NCI-H2107 (cell line): ENCODE measurements at regions not wholly inside any gene's neighbourhood (a gene's known extent, or its start where the extent isn't known, plus 50 kb on each side); places are given as distances from the start of the nearest gene placed in this dataset.

Experiments used
- DNase-seq: peaks from one replicate; lab custom pipeline; 2025; lab: John Stamatoyannopoulos, UW

DNA sequence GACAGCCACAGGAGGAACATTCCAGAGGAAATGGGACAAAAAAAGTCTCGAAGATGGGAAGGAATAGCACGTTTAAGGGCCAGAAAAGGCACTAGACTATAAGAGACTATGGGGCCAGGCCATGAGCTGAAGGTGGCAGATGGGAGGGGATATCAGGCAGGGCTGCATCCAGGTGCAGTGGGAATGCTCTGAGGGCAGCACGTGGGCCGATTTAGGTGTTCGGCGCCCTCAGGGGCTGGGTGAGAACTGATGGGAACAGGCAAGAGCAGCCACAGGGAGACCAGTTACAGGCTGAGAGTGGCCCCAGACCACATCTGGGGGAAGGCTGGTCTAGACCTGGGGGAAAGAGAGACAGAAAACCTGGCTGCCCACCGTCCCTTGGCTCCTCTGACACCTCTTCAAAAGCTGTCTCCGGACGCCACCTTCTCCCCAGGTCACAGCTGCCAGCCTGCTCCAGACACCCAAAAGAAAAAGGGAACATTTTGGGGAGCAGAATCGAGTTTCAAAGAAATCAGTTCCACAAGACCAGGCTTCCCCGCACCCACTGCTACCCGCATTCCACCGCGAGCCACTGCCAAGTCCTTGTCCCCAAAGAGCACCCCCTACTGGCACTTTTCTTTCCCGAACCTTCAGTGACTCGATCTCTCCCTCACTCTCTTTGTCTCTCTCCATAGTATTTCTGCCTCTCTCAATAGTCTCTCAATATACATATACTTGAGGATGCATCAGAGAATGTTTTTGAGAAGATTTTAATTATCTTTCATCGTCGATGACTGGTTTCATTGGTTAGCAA, 190.1 kb upstream of the AGAP1 start:
- no peak for DNase-seq

DNA sequence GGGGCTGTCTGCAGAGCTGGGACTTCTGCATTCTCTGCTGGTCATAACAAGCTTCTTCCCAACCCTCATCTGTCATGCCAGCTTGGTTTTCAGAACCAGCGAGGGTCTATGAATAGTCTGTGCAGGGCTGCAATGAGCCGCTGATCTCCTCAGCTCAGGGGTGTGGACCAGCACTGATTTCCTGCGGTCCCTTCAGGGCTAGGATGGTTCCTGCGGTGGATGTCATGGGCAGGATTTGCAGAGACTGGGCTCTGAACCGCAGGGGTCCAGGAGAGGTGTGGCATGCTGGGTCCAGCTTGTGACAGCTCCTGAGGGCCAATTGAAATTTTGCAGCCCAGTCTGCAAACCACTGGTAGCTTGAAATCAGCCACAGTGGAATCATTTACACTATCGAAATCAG, 188.2 kb upstream of the AGAP1 start:
- no peak for DNase-seq

DNA sequence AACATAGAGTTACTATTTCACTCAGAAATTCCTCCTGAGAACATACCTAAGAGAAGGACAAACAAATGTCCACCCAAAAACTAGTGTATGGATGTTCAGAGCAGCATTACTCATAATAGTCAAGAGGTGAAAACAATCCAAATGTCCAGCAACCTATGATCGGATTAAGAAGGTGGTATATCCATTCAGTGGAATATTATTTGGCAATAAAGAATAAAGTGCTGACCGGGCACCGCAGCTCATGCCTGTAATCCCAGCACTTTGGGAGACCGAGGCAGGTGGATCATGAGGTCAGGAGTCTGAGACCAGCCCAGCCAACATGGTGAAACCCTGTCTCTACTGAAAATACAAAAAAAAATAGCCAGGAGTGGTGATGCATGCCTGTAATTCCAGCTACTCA, 182.8 kb upstream of the AGAP1 start:
- DNase-seq: no peak

DNA sequence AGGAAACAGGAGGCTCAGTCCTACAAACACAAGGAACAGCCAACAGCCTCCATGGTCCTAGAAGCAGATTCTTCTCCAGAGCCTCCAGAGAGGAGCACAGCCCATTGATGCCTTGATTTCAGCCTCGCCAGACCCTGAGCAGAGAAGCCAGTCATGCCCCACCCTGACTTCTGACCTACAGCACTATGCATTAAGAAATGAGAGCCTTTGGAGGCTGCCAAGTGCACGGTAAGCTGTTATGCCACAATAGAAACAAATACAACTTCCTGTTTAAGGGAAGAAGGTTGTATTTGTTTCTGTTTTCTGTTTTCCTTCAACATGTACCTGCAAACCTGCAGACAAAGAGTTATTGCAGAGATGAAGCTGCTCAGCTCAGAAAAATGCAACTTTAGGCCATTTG, 181.3 kb upstream of the AGAP1 start:
- DNase-seq: no peak

DNA sequence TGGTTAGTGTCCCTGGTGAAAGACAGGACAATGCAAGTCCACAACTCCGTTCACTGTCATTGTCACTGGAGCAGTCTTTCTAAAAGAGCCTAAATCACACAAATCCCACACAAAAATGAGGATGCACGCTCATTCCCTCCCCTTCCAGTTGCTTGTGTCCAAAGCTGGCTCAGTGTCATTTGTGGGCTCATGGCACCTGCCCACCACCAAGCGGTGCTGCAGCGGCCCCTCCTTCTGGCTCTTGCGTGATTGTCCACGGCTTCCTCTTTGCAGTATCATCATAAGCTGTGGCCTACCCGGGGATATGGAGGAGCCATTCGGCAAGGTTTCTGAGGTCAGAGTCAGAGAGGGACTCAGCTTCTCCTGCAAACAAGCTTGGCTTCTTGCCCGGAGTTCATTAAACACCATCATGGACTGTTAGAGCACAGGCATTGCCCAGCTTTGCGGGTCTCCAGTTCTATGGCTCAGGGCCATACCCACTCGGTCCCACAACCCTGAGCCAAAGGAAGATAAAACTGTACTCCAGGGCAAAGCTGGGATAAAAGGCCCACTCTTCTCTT, 179.4 kb upstream of the AGAP1 start:
- DNase-seq: no peak

DNA sequence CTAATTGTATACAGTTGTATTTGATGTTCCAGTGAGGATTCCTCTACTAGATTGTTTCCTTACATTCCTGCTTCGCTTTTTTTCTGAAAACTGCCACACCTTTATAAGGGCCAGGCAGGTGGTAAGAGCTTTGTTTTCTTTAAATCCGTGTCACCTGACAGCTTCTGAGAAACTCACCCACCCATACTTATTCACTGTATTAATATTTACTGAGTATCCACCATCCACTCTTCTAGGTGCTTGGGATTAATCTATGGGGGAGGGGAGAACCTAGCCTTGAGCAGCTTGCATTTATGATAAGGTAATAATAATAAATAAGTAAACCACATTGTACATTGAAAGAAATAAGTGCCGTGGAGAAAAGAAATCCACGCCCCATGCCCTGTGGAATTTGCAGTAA, 174.7 kb upstream of the AGAP1 start:
- DNase-seq: no peak

DNA sequence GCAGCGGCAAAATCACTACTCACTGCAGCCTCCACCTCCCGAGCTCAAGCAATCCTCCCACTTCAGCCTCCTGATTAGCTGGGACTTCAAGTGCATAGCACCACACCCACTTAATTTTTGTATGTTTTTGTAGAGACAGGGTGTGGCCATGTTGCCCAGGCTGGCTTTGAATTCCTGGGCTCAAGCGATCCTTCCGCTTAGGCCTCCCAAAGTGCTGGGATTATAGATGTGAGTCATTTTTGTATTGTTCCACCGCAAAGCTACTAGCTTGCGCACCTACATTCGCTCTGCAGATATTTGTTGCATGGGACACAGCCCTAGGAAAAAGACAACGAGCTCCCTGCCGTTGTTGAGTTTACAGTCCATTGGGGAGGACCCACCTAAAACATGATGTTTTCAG, 173.5 kb upstream of the AGAP1 start:
- DNase-seq: no peak

DNA sequence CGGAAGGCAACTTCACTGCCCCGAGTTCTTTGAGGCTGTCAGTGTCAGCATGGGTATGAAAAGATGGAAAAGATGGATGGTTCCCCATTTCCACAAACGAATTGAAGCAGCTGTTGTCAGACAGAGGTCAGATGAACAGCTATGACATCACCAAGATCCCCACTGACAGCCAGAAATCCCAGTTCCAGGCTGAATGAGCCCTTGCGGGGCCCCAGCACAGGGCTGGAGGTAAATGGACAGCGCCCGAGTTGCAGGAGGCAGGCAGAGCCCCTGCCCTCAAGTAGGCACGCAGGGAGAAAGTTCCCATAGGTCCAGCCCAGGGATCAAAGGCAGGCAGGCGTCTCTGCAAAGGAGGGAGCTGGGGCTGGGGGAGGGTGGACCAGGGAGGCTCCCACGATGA, 169.5 kb upstream of the AGAP1 start:
- no peak for DNase-seq

DNA sequence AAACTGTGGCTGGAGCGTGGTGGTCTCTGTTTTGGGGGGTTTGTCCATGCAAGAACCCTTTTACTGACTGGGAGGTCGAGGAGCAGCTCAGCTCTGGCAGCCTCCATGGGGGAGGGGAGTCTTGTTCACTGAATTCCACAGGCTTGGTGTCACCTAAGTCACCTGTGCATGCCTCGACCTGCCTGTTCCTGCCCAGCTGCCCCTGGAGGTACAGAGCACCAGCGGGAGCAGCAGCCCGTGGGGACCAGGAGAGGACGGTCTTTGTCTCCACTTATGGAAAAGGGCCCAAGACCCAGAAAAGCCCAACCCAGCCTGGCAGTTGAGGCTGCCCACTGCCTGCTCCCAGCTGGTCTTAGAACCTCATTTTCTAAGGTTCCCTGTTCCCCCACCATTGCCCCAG, 168.7 kb upstream of the AGAP1 start:
- no peak for DNase-seq

DNA sequence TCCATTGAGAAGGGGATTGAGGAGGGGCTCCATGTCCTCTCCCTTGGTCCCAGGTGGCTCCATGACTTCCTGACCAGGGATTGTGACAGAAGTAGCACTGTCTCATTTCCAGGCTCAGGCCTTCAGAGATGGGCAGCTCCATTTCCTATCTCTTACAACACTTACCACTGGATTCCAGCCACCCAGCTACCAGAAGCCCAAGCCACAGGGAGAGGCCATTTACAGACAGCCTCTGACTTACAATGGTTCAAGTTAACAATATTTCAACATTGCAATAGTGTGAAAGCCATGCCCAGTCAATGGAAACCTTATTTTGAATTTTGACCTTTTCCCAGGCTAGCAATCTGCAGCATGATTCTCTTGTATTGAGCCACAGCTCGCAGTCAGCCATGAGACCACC, 164.9 kb upstream of the AGAP1 start:
- no peak for DNase-seq

DNA sequence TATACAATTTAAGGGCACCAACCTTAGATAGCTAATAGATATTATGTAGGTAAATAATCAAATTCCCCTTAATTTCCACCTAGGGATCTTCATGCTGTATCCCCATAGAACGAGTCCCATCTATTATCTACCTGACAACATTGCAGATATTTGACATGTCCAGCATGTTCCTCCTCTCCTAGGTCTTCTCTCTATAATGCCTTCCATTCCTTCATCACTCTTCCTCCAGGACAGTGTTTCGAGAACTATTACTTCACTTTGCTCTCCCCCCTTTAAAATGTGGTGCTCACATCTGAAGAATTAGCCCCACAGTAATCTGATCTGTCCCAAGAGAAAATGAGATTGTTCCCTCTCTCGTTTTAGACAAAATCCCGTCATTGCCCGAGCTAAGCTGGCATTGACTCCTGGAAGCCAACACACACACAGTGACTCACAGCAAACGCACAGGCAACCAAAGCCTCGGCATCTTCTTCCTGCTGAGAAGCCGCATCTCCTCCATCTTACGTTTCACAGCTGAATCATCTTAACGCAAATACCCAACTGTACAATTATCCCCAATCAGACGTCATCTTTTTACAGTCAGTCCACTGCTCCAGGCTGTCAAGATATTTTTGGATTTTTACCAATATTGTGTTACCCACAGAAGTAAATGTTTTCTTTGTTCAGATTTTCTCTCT, 162.9 kb upstream of the AGAP1 start:
- no peak for DNase-seq

DNA sequence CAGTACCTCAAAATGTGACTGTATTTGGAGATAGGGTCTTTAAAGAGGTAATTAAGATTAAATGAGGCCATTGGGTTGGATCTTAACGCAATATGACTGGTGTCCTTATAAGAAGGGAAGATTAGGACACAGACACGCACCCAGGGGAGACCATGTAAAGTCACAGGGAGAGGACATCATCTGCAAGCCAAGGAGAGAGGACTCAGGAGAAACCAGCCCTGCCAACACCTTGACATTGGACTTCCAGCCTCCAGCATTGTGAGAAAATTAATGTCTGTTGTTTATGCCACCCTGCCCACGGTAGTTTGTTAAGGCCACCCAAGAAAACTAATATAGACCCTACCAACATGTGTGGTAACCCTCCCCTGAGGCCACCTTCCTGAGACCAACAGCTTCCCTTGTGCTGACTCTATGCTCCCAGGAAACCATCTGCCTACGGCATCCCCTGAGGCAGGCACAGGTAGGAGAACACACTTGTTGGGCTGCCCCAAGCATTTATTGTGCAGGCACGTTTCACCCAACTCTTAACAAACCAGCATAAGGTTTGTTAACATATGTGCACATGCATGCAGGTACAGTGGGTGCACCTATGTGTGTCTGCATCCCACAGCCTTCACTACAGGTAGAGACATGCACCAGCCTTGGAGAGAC, 161.5 kb upstream of the AGAP1 start:
- DNase-seq: no peak

DNA sequence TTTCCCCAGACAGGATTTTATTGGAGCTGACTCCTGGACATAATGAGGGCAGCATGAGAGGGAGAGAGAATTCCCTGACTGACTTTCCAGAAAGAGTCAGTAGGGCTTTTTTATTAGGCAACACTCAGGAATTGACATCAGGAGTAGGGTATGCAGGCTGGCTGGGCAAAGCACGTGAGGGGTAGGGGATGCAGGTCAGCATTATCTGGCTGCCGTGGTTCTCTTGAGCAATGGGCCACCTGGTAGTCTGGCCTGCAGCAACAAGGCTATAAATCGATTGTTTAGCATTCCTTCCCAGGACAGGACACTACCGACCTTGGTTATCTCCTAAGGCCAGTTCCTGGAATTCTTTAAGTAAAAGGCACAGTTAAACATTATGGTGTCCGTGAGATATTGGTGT, 160.8 kb upstream of the AGAP1 start:
- DNase-seq: no peak

DNA sequence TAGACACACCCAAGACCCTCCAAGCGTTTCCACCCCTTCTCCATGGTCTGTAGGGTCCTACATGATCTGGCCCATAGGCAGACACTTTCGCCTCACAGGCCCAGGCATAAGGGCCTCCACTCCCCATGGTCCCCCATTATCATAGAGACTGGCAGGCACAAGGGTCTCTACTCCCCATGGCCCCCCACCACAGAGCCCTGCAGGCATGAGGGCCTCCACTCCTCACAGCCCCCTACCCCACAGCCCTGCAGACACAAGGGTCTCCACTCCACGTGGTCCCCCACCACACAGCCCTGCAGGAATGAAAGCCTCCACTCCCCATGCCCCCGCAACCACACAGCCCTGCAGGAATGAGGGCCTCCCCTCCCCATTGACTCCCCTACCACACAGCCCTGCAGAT, 159.7 kb upstream of the AGAP1 start:
- no peak for DNase-seq

DNA sequence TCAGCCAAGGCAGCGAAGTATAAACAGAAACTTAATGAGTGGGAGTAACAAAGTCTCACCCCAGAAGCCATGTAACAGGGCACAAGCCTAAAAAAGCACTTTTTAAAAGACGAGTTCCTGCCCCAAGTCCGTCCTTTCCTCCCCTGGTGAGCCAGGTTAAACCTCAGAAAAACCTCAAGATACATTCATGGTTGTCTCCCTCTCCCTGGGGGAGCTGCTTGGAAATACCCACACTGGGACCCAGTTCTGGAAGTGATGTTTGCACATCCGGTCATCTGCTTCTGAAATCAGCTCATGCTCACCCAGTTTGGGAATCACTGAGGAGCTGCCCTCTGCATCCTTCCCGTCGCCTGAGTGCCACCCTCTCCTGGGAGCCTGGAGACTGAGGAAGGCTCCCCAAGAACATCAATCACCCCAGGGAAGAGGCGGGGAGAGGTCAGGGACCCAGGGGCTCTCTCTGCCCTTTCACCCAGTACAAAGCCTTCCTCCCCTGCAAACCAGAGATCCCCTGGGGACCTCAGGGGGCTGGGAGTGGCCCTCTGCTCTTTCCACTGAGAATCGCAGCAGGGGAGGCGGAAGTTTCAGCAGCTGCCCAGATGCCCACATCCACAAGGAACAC, 150.6 kb upstream of the AGAP1 start:
- no peak for DNase-seq

DNA sequence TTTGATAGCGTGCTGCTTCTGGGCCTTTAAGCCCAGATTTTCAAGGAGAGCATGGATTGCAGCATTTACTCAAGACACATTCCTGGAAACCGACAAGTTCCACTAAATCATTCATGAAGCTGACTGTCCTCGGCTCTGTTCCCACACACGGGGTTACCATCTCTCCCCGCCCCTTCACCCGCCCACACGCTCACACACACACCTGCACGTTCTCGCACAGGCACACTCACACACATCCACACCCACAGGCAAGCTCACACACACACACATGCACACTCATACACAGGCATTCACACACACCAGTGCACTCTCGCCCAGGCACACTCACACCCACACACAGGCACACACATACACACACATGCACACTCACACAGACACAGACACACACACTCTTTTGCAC, 150.0 kb upstream of the AGAP1 start:
- DNase-seq: no peak

DNA sequence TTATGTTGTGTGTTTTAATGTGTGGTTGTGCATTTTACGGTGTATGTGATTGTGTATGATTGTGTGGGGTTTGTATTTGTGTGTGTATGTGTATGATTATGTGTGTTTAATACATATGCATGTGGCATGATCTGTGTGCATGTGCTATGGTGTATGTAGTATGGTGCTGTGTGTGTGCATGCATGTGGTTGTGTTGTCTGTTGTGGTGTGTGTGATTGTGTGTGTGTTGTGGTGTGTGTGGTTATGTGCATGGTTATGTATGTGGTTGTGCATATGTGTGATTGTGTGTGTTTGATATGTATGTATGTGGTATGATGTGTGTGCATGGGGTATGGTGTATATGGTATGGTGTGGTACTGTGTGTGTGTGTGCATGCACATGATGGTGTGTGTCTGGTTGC, 148.1 kb upstream of the AGAP1 start:
- DNase-seq: no peak

DNA sequence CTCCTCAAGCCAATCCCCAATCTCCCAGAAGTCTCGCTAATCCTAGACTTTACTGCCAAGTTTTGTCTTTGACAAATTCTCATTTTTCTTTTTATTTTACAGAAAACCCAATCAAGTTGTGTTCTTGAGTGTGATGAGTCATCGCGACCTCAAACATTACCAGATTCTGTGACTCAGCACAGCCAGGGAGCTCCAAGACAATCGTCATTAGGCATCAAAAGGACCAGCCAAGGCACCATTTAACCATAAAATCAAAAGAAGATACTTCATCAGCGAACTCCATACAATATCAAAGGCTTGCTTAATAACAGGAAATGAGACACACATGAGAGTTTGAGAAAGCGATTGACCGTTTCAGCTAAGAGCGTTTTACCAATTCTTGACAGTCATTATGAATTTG, 146.2 kb upstream of the AGAP1 start:
- DNase-seq: no peak

DNA sequence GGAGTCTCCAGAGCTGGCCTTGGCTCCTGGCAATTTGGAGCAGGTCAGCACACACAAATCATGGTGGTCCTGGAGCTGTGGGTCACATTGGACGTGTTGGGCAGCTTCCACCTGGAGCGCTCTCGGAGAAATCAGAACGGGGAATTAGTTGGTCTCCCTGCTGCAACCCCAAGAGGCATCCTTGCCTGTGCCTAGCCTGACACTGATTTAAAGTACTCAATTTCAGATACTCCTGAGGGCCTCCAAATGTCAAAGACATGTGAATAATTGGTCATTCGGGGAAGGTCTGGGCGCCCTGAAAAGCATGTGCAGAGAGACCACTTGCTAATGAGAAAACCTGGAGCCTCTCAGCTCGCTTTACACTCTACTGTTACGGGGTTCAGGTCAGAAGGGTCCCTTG, 145.5 kb upstream of the AGAP1 start:
- DNase-seq: no peak

DNA sequence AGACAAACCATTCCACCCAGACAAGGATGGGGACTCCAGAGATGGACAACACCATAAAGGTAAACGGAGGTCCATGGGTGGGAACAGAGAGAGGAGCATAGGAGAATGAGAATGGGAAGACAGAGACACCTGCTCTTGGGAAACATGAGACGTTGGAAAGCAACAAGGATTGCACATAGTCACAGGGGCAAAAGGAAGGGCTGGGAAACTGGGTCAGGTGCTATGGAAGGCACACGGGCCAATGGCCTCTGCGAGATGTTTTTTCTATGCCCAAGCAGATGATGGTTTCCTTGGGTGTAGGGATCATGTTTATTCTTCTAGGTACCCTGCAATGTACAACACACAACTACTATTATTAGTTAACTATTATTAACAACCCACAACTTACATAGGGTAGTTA, 143.6 kb upstream of the AGAP1 start:
- no peak for DNase-seq

DNA sequence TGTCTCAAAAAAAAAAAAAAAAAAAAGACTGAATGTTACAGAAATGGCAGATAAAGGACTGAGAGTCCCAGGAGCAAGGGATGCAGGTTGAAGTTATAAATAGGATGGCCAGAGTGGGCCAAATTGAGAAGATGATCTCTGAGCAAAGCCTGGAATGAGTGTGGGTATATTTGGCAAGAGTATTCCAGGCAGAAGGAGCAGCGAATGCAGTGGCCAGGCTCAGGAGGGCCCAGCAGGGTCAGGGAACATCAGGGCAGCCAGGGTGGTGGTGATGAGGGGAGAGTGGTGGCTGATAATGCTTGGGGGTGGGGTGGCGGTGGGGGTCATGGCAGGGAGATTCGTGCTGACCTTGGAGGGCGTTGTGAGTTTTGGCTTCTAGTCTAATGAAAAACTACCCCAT, 141.3 kb upstream of the AGAP1 start:
- DNase-seq: no peak

DNA sequence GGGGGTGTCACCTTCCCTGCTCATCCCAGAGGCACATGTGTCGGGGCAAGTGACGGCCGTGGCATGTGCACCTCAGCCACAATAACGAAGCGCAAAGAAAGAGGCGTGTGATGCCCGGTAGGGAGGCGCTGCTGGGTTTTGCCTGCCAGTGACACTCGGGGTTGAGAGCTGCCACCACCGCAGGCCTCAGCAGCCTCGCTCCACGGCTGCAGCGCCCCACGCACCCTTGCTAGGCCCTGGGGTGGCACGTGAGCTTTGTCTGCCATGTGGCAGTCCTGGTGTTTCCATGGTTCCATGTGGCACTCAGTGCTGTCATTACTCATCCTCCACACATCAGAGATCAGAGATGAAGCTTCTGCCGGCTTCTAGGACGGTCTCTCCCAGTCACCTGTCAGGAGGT, 136.0 kb upstream of the AGAP1 start:
- DNase-seq: no peak

DNA sequence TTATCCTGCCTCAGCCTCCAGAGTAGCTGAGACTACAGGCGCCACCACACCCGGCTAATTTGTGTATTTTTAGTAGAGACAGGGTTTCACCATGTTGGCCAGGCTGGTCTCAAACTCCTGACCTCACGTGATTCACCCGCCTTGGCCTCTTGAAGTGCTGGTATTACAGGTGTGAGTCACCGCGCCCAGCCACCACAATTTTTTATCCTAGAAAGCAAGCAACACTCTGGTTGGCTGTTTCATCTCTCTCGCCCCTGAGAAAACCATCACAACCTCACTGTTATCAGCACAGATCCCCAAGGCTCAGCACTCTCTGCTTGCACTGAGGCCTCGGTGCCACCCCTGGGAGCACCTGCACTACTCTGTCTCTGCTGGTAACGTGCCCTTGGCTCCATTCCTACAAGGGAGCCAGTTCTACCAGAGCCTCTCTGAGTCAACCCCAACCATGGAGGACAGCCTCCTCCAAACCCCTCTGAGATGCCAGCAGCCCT, 134.8 kb upstream of the AGAP1 start:
- no peak for DNase-seq
